Stimulated activated effector memory CD8-positive, alpha-beta T cell treated with anti-CD3 and anti-CD28 coated beads, Interleukin-12 subunit alpha, Interleukin-12 subunit beta, amount 100 ng/mL, for 72 hours (primary cell): ENCODE measurements at regions not wholly inside any gene's neighbourhood (a gene's known extent, or its start where the extent isn't known, plus 50 kb on each side); places are given as distances from the start of the nearest gene placed in this dataset.
"Not testable (repeated sequence)": the region's sequence is repeated elsewhere in the genome, so short reads cannot be mapped to it uniquely, and the experiment has no call there.

ENCODE experiments used
- ATAC-seq: fragments of 150-1000 bp; cut with Tn5 transposase; 2 replicates; pipeline ENCODE4 v1.10.0; 2021
- DNase-seq, 2 donors: peaks; one replicate each; pipeline ENCODE4 v3.0.0; 2021 to 2022; ENCODE audit warnings: low spot score in 2 of 2
- H3K27ac Mint-ChIP-seq: one replicate; pipeline ENCODE4 v1.8.0; 2022; ENCODE audit warnings: mild to moderate bottlenecking, mixed read lengths
- H3K36me3 Mint-ChIP-seq: one replicate; pipeline ENCODE4 v1.8.0; 2022; ENCODE audit warnings: mild to moderate bottlenecking, mixed read lengths
- H3K4me1 Mint-ChIP-seq: one replicate; pipeline ENCODE4 v1.8.0; 2022; ENCODE audit warnings: mixed read lengths
- H3K4me3 Mint-ChIP-seq: one replicate; pipeline ENCODE4 v1.8.0; 2022; ENCODE audit warnings: mild to moderate bottlenecking, mixed read lengths
- H3K9me3 Mint-ChIP-seq: one replicate; pipeline ENCODE4 v1.8.0; 2022; ENCODE audit warnings: mixed read lengths

DNA sequence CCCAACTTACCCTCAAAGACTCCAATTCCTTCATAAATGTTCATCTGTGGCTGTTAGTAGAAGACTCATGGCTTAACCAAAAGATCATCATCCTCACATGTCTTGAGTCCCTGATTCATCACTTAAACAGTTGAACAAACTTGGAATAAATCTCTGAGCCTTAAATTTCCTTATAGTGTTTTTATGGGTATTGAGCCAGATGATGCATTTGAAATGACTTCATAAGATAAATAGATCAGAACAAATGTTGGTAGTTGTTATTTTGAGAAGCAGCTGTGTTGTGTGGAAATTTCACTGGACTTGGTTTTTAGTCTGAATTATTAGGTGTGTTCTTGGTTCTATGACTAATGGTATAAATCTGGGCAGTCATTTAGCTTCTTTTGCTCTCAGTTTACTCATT lies 236.2 kb downstream of the NNT start:
- H3K27ac Mint-ChIP-seq, result no peak overlapping the region
- no peak for DNase-seq
- H3K4me3 Mint-ChIP-seq, result no peak overlapping the region
- no peak for ATAC-seq
- peaks cover 7% of the 10 kb centered on the region for H3K9me3 Mint-ChIP-seq
- H3K36me3 Mint-ChIP-seq, result no peaks in the 10 kb centered on the region
- no peaks in the 10 kb centered on the region for H3K4me1 Mint-ChIP-seq

DNA sequence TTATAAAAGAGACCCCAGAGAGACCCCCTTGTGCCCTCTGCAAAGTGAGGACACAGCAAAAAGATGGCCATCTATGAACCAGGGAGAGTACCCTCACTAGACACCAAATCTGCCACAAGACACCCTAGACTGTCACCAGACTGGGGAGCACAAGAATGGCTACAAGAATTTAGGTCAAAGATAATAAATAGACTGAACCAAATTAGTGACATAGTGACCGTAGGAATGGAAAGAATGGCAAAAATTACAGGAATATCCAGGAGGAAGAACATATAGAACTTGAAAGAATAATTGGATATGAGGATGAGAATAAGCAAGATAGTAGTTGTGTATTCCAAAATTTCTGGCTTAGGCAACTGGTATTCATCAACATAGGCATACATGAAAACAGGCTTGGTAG lies 235.0 kb downstream of the NNT start:
- Mint-ChIP-seq H3K4me3 (no peak overlapping the region), H3K36me3 (no peaks in the 10 kb centered on the region), H3K27ac (no peak overlapping the region), H3K9me3 (peaks cover 7% of the 10 kb centered on the region), H3K4me1 (no peaks in the 10 kb centered on the region)
- ATAC-seq (no peak), DNase-seq (no peak)

DNA sequence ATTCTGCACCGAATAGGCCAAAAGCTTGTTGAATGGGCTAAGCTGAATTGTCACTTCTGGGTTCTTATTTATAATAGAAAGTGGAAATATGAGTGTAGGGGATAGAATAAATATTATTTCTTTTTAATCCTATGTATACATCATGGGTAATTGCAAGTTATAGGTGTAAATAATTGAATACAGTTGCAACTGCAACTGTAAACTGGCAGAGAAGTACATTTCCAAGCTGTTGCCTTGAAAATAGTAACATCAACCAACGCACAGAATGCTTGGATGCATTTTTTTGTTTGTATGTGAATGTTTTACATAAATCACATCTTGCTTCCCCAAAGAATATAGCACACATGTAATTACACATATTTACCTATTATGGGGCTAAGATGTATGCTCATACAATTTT lies 234.1 kb downstream of the NNT start:
- no peak for DNase-seq

DNA sequence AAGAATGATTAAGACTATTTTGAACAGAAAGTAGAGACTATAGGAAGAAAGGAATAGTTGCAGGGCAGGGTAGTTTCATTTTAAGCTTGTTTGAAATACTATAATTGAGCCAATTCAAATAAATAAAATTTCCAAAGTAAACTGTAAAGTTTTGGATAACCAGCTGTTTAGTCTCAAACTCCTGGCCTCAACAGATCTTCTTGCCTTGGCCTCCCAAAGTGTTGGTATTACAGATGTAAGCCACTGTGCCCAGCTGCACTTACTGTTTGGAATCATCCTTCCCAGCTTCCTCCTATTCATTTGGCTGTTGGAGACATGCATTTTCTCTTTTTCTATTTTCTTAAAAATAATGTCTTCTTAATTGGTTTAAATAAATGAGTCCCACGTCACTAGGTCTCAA lies 231.0 kb downstream of the NNT start:
- DNase-seq, result no peak
- ATAC-seq, result no peak
- no peak overlapping the region for H3K4me3 Mint-ChIP-seq
- H3K9me3 Mint-ChIP-seq, result peaks cover 4% of the 10 kb centered on the region
- H3K27ac Mint-ChIP-seq, result no peak overlapping the region
- no peaks in the 10 kb centered on the region for H3K36me3 Mint-ChIP-seq
- no peaks in the 10 kb centered on the region for H3K4me1 Mint-ChIP-seq

More for the DNA sequence above, 234.1 kb downstream of the NNT start:
- H3K4me3 Mint-ChIP-seq, result no peak overlapping the region
- H3K27ac Mint-ChIP-seq, result no peak overlapping the region
- H3K9me3 Mint-ChIP-seq, result peaks cover 3% of the 10 kb centered on the region
- no peak for ATAC-seq
- no peaks in the 10 kb centered on the region for H3K36me3 Mint-ChIP-seq
- H3K4me1 Mint-ChIP-seq, result no peaks in the 10 kb centered on the region

DNA sequence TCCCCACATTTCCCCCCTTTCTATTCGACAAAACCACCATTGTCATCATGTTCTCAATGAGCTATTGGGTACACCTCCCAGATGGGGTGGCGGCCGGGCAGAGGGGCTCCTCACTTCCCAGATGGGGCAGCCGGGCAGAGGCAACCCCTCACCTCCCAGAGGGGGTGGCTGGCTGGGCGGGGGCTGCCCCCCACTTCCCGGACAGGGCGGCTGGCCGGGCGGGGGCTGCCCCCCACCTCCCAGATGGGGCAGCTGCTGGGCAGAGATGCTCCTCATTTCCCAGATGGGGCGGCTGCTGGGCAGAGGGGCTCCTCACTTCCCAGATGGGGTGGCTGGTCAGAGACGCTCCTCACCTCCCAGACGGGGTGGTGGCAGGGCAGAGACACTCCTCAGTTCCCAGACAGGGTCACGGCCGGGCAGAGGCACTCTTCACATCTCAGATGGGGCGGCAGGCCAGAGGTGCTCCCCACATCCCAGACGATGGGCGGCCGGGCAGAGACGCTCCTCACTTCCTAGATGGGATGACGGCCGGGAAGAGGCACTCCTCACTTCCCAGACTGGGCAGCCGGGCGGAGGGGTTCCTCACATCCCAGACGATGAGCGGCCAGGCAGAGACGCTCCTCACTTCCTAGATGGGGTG lies 221.5 kb downstream of the NNT start:
- ATAC-seq, DNase-seq, H3K9me3 Mint-ChIP-seq, H3K36me3 Mint-ChIP-seq, H3K27ac Mint-ChIP-seq, H3K4me3 Mint-ChIP-seq, H3K4me1 Mint-ChIP-seq: not testable (repeated sequence)

DNA sequence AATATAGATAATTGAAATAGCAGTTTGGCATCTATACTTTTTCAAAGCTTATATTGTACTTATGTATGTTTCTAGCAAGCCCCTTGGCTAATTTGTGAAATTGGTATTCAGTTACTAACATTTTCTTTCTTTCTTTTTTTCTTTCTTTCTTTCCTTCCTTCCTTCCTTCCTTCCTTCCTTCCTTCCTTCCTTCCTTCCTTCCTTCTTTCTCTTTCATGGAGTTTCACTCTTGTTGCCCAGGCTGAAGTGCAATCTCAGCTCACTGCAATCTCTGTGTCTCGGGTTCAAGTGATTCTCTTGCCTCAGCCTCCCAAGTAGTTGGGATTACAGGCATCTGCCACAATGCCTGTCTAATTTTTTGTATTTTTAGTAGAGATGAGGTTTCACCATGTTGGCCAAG lies 215.4 kb downstream of the NNT start:
- not testable (repeated sequence) for H3K4me1 Mint-ChIP-seq, H3K36me3 Mint-ChIP-seq, DNase-seq, H3K27ac Mint-ChIP-seq, H3K4me3 Mint-ChIP-seq, ATAC-seq
- peaks cover 11% of the 10 kb centered on the region for H3K9me3 Mint-ChIP-seq

DNA sequence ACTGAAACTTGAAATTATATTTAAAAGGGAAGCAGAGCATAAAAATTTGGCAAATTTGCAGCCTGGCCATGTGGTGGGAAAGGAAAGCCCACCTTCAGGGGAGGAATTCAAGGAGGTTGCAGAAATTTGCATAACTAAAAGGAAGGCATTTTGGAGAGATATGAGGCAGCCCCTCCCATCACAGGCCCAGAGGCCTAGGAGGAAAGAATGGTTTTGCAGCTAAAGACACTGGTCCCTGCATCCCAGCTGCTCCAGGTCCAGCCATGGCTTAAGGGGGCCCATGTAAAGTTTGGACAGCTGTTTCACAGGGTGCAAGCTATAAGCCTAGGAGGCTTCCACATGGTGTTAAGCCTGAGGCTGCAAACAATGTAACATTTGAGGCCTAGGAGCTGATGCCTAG lies 212.5 kb downstream of the NNT start:
- Mint-ChIP-seq H3K9me3 (peaks cover 18% of the 10 kb centered on the region), H3K4me3 (no peak overlapping the region), H3K4me1 (no peaks in the 10 kb centered on the region), H3K36me3 (no peaks in the 10 kb centered on the region), H3K27ac (no peak overlapping the region)
- ATAC-seq (no peak), DNase-seq (no peak)

DNA sequence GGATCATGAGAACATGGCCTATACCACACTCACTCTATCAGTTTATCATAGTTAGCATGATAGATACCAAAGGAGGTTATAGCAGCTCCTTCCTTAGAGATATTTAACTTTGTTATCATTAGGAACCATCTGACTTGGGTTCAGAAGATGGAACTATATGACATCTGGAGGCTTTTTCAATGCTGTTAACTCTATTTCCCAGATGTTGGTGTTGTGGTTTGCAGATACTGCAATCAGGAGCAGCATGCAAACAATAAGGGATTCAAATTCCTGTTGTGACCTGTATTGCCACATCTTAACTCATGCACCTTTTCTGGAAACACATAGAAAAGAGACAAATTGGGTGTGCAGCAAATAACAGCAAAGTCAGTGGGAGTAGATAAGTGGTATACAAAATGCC lies 201.7 kb downstream of the NNT start:
- no peaks in the 10 kb centered on the region for H3K4me1 Mint-ChIP-seq
- H3K36me3 Mint-ChIP-seq, result no peaks in the 10 kb centered on the region
- DNase-seq, result no peak
- no peak overlapping the region for H3K4me3 Mint-ChIP-seq
- ATAC-seq, result no peak
- H3K27ac Mint-ChIP-seq, result no peak overlapping the region
- no peaks in the 10 kb centered on the region for H3K9me3 Mint-ChIP-seq

DNA sequence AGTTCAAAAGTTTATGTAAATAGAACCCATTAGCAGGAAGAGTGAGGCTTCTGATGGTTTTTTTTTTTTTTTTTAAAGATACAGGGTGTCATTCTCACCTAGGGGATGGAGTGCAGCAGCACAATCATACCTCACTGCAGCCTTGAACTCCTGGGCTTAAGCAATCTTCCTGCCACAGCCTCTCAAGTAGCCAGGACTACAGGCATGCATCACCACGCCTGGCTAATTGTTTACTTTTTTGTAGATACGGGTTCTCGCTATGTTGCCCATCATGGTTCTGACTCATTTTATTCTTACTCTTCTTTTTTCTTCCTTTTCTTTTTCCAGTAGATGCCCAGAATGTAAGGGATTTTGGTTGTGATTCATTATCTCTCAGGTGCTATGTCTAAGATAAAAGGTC lies 201.1 kb downstream of the NNT start:
- no peaks in the 10 kb centered on the region for H3K9me3 Mint-ChIP-seq
- H3K4me1 Mint-ChIP-seq, result no peaks in the 10 kb centered on the region
- no peak overlapping the region for H3K4me3 Mint-ChIP-seq
- DNase-seq (no peak), ATAC-seq (no peak)
- no peaks in the 10 kb centered on the region for H3K36me3 Mint-ChIP-seq
- no peak overlapping the region for H3K27ac Mint-ChIP-seq

DNA sequence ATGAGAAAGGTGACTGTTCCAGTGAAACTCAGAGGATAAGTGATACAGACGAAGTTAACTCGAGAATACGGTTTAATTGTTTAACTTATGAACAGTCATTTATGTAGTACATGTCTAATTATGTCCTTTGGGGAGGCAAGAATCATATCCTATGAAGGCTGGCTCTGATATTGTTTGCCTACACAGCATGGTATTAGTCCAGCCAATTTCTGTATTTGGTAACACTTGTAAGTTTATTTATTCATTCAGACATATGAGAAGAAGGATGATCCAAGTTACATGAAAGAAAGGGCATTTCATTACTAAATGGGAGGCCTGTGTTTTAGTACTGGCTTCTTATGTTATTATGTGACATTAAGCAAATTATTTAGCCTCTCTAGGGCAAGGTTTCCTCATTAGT lies 199.7 kb downstream of the NNT start:
- Mint-ChIP-seq H3K4me3 (no peak overlapping the region), H3K36me3 (no peaks in the 10 kb centered on the region), H3K27ac (no peak overlapping the region), H3K4me1 (no peaks in the 10 kb centered on the region), H3K9me3 (no peaks in the 10 kb centered on the region)
- no peak for DNase-seq
- no peak for ATAC-seq

DNA sequence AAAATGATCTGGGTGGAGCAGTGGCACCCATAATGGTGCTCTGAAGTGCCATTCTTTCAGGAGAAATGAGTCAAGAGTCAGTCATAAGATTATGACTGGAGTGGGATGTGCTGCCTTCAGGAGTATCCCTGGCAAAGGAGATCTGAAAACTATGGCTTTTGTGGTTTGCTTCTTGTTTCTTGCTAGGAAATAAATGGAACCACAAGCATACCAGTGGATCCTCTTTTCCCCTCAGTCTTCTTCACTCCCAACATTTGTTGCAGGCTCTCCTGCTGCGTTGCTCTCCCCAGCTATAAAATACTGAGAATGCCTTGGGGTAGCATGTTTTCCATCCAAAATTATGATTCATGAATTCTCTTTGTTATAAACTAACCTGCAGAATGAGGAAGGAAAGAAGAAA lies 199.1 kb downstream of the NNT start:
- DNase-seq (no peak), ATAC-seq (no peak)
- H3K9me3 Mint-ChIP-seq, result no peaks in the 10 kb centered on the region
- no peaks in the 10 kb centered on the region for H3K4me1 Mint-ChIP-seq
- H3K36me3 Mint-ChIP-seq, result no peaks in the 10 kb centered on the region
- H3K4me3 Mint-ChIP-seq, result no peak overlapping the region
- H3K27ac Mint-ChIP-seq, result no peak overlapping the region

DNA sequence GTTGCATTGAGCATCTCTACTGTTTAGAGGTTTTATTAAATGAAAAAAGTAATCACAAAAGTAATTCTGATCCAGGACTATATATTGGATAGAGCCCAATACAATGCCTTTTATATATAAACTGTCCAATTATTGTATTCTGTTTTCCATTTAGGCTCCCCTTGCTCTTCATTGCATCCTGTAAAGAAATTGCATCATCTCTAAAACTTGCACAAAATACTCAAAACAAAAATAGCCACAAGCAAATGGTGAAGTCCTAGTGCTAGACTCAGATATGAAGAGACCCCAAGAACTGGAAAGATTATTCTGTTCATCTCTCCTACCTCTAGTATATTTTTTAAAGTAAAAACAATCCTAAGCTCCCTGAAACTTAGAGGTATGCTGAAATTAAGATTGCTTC lies 195.8 kb downstream of the NNT start:
- Mint-ChIP-seq H3K4me3 (no peak overlapping the region), H3K27ac (no peak overlapping the region), H3K36me3 (no peaks in the 10 kb centered on the region), H3K4me1 (no peaks in the 10 kb centered on the region), H3K9me3 (no peaks in the 10 kb centered on the region)
- DNase-seq (no peak), ATAC-seq (no peak)

DNA sequence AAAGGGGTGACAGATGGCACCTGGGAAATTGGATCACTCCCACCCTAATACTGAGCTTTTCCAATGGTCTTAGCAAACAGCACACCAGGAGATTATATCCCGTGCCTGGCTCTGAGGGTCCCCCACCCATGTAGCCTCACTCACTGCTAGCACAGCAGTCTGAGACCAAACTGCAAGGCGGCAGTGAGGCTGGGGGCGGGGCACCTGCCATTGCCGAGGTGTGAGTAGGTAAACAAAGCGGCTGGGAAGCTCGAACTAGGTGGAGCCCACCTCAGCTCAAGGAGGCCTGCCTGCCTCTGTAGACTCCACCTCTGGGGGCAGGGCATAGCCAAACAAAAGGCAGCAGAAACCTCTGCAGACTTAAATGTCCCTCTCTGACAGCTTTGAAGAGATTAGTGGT lies 188.9 kb downstream of the NNT start:
- not testable (repeated sequence) for H3K4me3 Mint-ChIP-seq, H3K9me3 Mint-ChIP-seq, H3K27ac Mint-ChIP-seq, DNase-seq, ATAC-seq, H3K36me3 Mint-ChIP-seq, H3K4me1 Mint-ChIP-seq

DNA sequence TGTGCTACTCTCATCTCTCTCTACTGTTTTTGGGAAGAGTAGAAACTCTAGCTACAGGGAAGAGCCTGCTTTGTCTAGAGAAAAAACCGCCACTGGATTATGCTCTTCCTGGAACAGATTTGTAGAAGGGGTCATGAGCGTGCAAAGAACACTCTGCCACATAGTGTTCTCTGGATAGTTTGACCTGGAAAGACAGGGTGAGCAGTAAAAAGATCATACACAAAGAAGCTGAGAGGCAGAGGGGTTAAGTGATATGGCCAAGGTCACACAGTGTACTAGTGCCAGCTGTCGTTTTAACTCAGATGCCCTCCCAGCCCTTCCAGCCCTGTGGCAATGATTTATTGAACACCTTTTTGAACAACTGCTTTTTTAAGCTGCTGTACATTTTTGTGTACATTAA lies 182.2 kb downstream of the NNT start:
- Mint-ChIP-seq H3K4me1 (no peaks in the 10 kb centered on the region), H3K9me3 (peaks cover 11% of the 10 kb centered on the region), H3K27ac (no peak overlapping the region), H3K4me3 (no peak overlapping the region), H3K36me3 (no peaks in the 10 kb centered on the region)
- ATAC-seq (no peak), DNase-seq (no peak)

DNA sequence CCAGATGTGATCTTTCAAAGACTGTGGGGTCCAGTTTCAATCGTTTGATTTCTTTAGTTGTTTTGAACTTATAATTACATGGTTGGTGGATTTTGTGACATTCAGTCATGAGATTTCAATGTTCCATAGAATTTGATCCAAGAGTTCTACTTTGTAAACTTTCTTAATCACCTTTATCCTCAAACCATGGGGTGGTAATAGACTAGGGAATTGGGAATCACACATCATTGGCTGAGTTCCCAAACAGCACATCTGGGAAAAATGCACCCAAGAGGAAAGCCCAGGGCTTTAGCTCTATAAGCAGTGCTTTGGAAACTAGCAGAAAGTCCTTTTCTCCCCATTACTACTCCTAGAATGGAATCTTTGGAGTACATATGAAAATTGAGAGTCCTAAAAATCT lies 177.6 kb downstream of the NNT start:
- no peaks in the 10 kb centered on the region for H3K36me3 Mint-ChIP-seq
- H3K9me3 Mint-ChIP-seq, result peaks cover 2% of the 10 kb centered on the region
- H3K4me3 Mint-ChIP-seq, result no peak overlapping the region
- ATAC-seq, result no peak
- H3K4me1 Mint-ChIP-seq, result no peaks in the 10 kb centered on the region
- H3K27ac Mint-ChIP-seq, result no peak overlapping the region
- no peak for DNase-seq

DNA sequence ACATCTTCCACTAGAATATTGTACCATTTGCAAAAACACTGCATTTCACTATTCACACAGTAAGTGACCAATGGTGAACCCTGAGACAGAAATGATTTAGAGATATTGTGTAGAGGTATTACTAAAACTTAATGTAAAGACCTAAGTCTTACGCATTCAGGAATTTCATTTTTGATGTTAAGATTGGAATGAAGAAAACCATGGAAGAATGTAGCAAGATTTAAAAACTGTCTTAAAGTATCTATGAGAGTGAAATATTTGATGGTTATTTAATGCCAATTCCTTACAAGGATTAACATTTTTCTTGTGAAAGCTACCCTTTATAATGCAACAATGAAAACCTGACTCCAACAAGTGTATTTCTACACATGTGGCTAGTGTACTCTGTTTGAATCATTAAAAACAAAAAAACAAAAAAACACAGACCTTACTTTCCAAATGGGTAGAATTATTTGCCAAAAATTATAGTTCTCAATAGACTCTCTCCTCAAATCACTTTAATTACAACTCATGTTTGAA lies 172.0 kb downstream of the NNT start:
- Mint-ChIP-seq H3K36me3 (no peaks in the 10 kb centered on the region), H3K4me1 (no peaks in the 10 kb centered on the region), H3K4me3 (no peak overlapping the region), H3K27ac (no peak overlapping the region), H3K9me3 (peaks cover 2% of the 10 kb centered on the region)
- no peak for ATAC-seq
- DNase-seq, result no peak

DNA sequence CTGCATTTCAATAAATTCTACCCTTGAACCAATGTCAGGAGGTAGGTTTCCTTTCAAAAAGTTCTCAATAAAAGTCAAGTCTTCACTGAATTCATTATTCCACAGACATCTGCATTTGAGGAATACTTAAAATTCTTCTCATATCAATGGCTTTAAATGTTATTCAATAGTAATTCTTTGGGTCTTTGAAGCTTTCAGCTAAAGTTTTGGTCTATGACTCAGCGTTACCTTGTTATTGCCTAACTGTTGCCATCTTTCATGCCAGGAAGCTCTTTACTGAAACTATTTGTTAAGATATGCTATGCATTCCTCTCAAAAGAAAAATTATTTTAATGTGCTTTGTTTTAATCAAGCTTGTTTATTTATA lies 170.5 kb downstream of the NNT start:
- DNase-seq, result no peak
- Mint-ChIP-seq H3K4me3 (no peak overlapping the region), H3K27ac (no peak overlapping the region), H3K4me1 (no peaks in the 10 kb centered on the region), H3K36me3 (no peaks in the 10 kb centered on the region), H3K9me3 (peaks cover 2% of the 10 kb centered on the region)
- no peak for ATAC-seq
